ENCODE measurements at regions not wholly inside any gene's neighbourhood (a gene's known extent, or its start where the extent isn't known, plus 50 kb on each side); places are given as distances from the start of the nearest gene placed in this dataset.

DNA sequence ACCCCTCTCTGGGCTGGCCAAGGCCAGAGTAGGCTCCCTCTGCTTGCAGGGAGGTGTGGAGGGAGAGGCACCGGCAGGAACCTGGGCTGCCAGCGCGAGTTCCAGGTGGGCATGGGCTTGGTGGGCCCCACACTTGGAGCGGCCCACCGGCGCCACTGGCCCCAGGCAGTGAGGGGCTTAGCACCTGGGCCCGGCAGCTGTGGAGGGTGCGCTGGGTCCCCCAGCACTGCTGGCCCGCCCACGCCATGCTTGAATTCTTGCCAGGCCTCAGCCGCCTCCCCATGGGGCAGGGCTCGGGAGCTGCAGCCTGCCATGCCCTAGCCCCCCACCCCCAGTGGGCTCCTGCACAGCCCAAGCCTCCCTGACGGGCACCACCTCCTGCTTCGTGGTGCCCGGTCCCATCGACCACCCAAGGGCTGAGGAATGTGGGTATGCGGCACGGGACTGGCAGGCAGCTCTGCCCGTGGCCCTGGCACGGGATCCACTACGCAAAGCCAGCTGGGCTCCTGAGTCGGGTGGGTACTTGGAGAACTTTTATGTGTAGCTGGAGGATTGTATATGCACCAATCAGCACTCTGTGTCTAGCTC, 1648.0 kb downstream of the OLFM4 start:
- no peak overlapping the region for H3K4me3 ChIP-seq (replicated peaks in 1 of 3; ENCODE audit: insufficient read depth in 1 of 3, low read depth in 1 of 3, low read length in 3 of 3)
- no peak for FAIRE-seq
- no peaks in the 10 kb centered on the region for H4K20me1 ChIP-seq (replicated peaks; ENCODE audit: control insufficient read depth, extremely low read depth, insufficient read depth, low read length)
- H3K27ac ChIP-seq (ENCODE audit: insufficient read depth, low read depth, low read length) = no peak overlapping the region
- H3K27me3 ChIP-seq (ENCODE audit: control insufficient read depth in 2 of 2, insufficient read depth in 2 of 2, low read length in 2 of 2) = no peaks in the 10 kb centered on the region
- intact Hi-C loops (cut with micrococcal nuclease) = no loop called here
- H3K9ac ChIP-seq (replicated peaks; ENCODE audit: extremely low read depth, insufficient read depth, low read length) = no peak overlapping the region
- dilution Hi-C loops (cut with MboI; ENCODE audit: extremely low pct_ligation_motif_present, low sequenced_read_pairs) = no loop called here
- H3K9me1 ChIP-seq (replicated peaks; ENCODE audit: control insufficient read depth, extremely low read depth, insufficient read depth, low read length) = no peaks in the 10 kb centered on the region
- H2AFZ ChIP-seq (ENCODE audit: low read depth, low read length) = no peak overlapping the region
- H3K79me2 ChIP-seq (ENCODE audit: control insufficient read depth, insufficient read depth, low read length) = no peaks in the 10 kb centered on the region
- no peaks in the 10 kb centered on the region for H3K4me1 ChIP-seq (ENCODE audit: control insufficient read depth, extremely low read depth, insufficient read depth, low read length)
- ChIA-PET CTCF (no interaction called here), POLR2A (no interaction called here)
- H3K36me3 ChIP-seq (ENCODE audit: control insufficient read depth in 2 of 2, extremely low read depth in 1 of 2, insufficient read depth in 2 of 2, low read length in 2 of 2) = no peaks in the 10 kb centered on the region
- H3K4me2 ChIP-seq (ENCODE audit: insufficient read depth, low read length) = no peak overlapping the region
- no TSS peak for BruUV-seq (replicated peaks)
- DNase-seq (ENCODE audit: low read depth, low spot score) = no peak
- peaks cover 6% of the 10 kb centered on the region for H3K9me3 ChIP-seq (replicated peaks; ENCODE audit: control insufficient read depth, insufficient read depth, low read length)
- TF ChIP-seq EZH2 (IDR thresholded peaks at IDR 0.05; ENCODE audit: borderline replicate concordance, low read depth, low read length, severe bottlenecking) (no peak), POLR2A (IDR thresholded peaks at IDR 0.05; ENCODE audit: low read depth, low read length) (no peak), JUN (IDR thresholded peaks at IDR 0.05; ENCODE audit: borderline replicate concordance, insufficient read depth, insufficient read length, low read depth) (no peak), MYC (IDR thresholded peaks at IDR 0.05; ENCODE audit: low read depth, low read length) (no peak), POLR2AphosphoS5 (IDR thresholded peaks at IDR 0.05; ENCODE audit: insufficient read depth, low read depth, low read length) (no peak), FOS (IDR thresholded peaks at IDR 0.05; ENCODE audit: borderline replicate concordance, insufficient read depth, low read length) (no peak), GATA2 (IDR thresholded peaks at IDR 0.05; ENCODE audit: insufficient read depth, insufficient read length, low read depth, low read length) (no peak)
- TF ChIP-seq, protein P1, sequence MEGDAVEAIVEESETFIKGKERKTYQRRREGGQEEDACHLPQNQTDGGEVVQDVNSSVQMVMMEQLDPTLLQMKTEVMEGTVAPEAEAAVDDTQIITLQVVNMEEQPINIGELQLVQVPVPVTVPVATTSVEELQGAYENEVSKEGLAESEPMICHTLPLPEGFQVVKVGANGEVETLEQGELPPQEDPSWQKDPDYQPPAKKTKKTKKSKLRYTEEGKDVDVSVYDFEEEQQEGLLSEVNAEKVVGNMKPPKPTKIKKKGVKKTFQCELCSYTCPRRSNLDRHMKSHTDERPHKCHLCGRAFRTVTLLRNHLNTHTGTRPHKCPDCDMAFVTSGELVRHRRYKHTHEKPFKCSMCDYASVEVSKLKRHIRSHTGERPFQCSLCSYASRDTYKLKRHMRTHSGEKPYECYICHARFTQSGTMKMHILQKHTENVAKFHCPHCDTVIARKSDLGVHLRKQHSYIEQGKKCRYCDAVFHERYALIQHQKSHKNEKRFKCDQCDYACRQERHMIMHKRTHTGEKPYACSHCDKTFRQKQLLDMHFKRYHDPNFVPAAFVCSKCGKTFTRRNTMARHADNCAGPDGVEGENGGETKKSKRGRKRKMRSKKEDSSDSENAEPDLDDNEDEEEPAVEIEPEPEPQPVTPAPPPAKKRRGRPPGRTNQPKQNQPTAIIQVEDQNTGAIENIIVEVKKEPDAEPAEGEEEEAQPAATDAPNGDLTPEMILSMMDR (IDR thresholded peaks at IDR 0.05; ENCODE audit: extremely low read depth in 1 of 2, insufficient read depth in 1 of 2, low read depth in 1 of 2, low read length in 2 of 2) = no peak
- TF ChIP-seq, protein P2, sequence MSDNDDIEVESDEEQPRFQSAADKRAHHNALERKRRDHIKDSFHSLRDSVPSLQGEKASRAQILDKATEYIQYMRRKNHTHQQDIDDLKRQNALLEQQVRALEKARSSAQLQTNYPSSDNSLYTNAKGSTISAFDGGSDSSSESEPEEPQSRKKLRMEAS (IDR thresholded peaks at IDR 0.05; ENCODE audit: insufficient read depth, insufficient read length) = no peak
